Endothelial cell of umbilical vein (primary cell): ENCODE measurements at regions not wholly inside any gene's neighbourhood (a gene's known extent, or its start where the extent isn't known, plus 50 kb on each side); places are given as distances from the start of the nearest gene placed in this dataset.

Experiments
- BruUV-seq: library from RNA; stranded (reverse); fragments of 400-500 nt; replicated peaks from 2 replicates; lab custom pipeline; 2021; lab: Mats Ljungman, UMichigan
- CTCF ChIA-PET: fragments of 300-600, 350-600 bp; sonication (Branson Sonifier 250); formaldehyde crosslinking; loops from one replicate; lab custom pipeline; 2021; ENCODE audit warnings: antibody characterized with exemption, inconsistent platforms; lab: Charles Lee
- POLR2A ChIA-PET: fragments of 300-600, 350-600 bp; sonication (Branson Sonifier 250); formaldehyde crosslinking; loops from one replicate; lab custom pipeline; 2021; ENCODE audit warnings: antibody characterized with exemption, inconsistent platforms; lab: Charles Lee
- DNase-seq: peaks from one replicate; pipeline ENCODE4 v3.0.0-alpha.2; 2011; ENCODE audit warnings: low read depth, low spot score
- FAIRE-seq: peaks from 2 replicates; lab custom pipeline; 2011; peaks lifted over from hg19 to GRCh38; lab: Jason Lieb, UNC
- H2AFZ ChIP-seq: 2 replicates; pipeline ENCODE4 v1.6.0; 2012; ENCODE audit warnings: low read depth, low read length, control low read depth, inconsistent platforms
- H3K27ac ChIP-seq: 2 replicates; pipeline ENCODE4 v1.5.1; 2011; ENCODE audit warnings: low read depth, mild to moderate bottlenecking, control low read depth, low read length, moderate library complexity; ENCODE audit not compliant: insufficient read depth
- H3K27me3 ChIP-seq, 2 experiments: 2 replicates each; pipeline versions ENCODE4 v1.6.0 to v1.6.1; 2011; ENCODE audit warnings: low read length in 2 of 2, mixed read lengths in 1 of 2; ENCODE audit not compliant: control insufficient read depth in 2 of 2, insufficient read depth in 2 of 2
- H3K36me3 ChIP-seq, 2 experiments: 2 replicates in 1 of 2; 3 replicates in 1 of 2; pipeline ENCODE4 v1.5.1; 2011; ENCODE audit warnings: low read length in 2 of 2, mild to moderate bottlenecking in 1 of 2, moderate library complexity in 1 of 2; ENCODE audit not compliant: control insufficient read depth in 2 of 2, insufficient read depth in 2 of 2; ENCODE audit errors: extremely low read depth in 1 of 2
- H3K4me1 ChIP-seq: 3 replicates; pipeline ENCODE4 v1.5.1; 2011; ENCODE audit warnings: mild to moderate bottlenecking, low read length; ENCODE audit not compliant: control insufficient read depth, insufficient read depth; ENCODE audit errors: extremely low read depth
- H3K4me2 ChIP-seq: 2 replicates; pipeline ENCODE4 v1.6.1; 2011; ENCODE audit warnings: low read length, control low read depth, mixed read lengths; ENCODE audit not compliant: insufficient read depth
- H3K4me3 ChIP-seq, 3 experiments: fragments of 200-600 bp in 1 of 3; sonication (generic), shearing (Covaris generic) in 1 of 3; replicated peaks in 1 of 3; 2 replicates each; pipeline ENCODE4 v1.5.1; 2011 to 2016; ENCODE audit warnings: control low read depth in 3 of 3, low read length in 3 of 3, mild to moderate bottlenecking in 2 of 3, inconsistent platforms in 1 of 3, low read depth in 1 of 3, moderate library complexity in 1 of 3; ENCODE audit not compliant: insufficient read depth in 1 of 3
- H3K79me2 ChIP-seq: 2 replicates; pipeline ENCODE4 v1.6.0; 2012; ENCODE audit warnings: low read length, inconsistent platforms; ENCODE audit not compliant: control insufficient read depth, insufficient read depth
- H3K9ac ChIP-seq: replicated peaks from 2 replicates; pipeline ENCODE3; 2011; ENCODE audit warnings: low read length, control low read depth; ENCODE audit not compliant: insufficient read depth; ENCODE audit errors: extremely low read depth
- H3K9me1 ChIP-seq: replicated peaks from 3 replicates; pipeline ENCODE4 v1.6.0; 2011; ENCODE audit warnings: mild to moderate bottlenecking, low read length; ENCODE audit not compliant: control insufficient read depth, insufficient read depth; ENCODE audit errors: extremely low read depth
- H3K9me3 ChIP-seq: replicated peaks from 2 replicates; pipeline ENCODE4 v1.5.1; 2012; ENCODE audit warnings: low read length, inconsistent platforms; ENCODE audit not compliant: control insufficient read depth, insufficient read depth
- H4K20me1 ChIP-seq: replicated peaks from 2 replicates; pipeline ENCODE3; 2011; ENCODE audit warnings: mild to moderate bottlenecking, low read length; ENCODE audit not compliant: control insufficient read depth, insufficient read depth; ENCODE audit errors: extremely low read depth
- EZH2 ChIP-seq: IDR thresholded peaks from 2 replicates; pipeline ENCODE4 v1.6.1; 2012; ENCODE audit warnings: borderline replicate concordance, low read depth, mild to moderate bottlenecking, moderate library complexity, low read length, inconsistent platforms; ENCODE audit not compliant: severe bottlenecking
- FOS ChIP-seq: IDR thresholded peaks from 2 replicates; pipeline ENCODE4 v1.6.1; 2011; ENCODE audit warnings: mild to moderate bottlenecking, low read length, moderate library complexity, borderline replicate concordance; ENCODE audit not compliant: insufficient read depth
- GATA2 ChIP-seq: IDR thresholded peaks from 2 replicates; pipeline ENCODE4 v1.7.0; 2011; ENCODE audit warnings: low read depth, mild to moderate bottlenecking, moderate library complexity, mixed read lengths, low read length; ENCODE audit not compliant: insufficient read length, insufficient read depth
- JUN ChIP-seq: IDR thresholded peaks from 2 replicates; pipeline ENCODE4 v1.6.1; 2011; ENCODE audit warnings: borderline replicate concordance, low read depth; ENCODE audit not compliant: insufficient read length, insufficient read depth
- MYC ChIP-seq: IDR thresholded peaks from one replicate; pipeline ENCODE4 v1.6.1; 2011; ENCODE audit warnings: mild to moderate bottlenecking, low read depth, low read length
- POLR2A ChIP-seq: IDR thresholded peaks from 2 replicates; pipeline ENCODE4 v1.6.1; 2012; ENCODE audit warnings: low read depth, mild to moderate bottlenecking, control low read depth, low read length
- POLR2AphosphoS5 ChIP-seq: IDR thresholded peaks from 2 replicates; pipeline ENCODE4 v1.6.1; 2012; ENCODE audit warnings: low read depth, mild to moderate bottlenecking, control low read depth, low read length, moderate library complexity; ENCODE audit not compliant: insufficient read depth
- dilution Hi-C: fragments of 300-500 bp; cut with MboI; formaldehyde crosslinking; loops from one replicate; pipeline ENCODE4 v1.15.0; 2019; ENCODE audit warnings: low sequenced_read_pairs; ENCODE audit not compliant: extremely low pct_ligation_motif_present
- intact Hi-C: fragments of 100-400 bp; cut with micrococcal nuclease; formaldehyde crosslinking; loops from one replicate; pipeline ENCODE4 v1.10.0; 2022
- TF ChIP-seq, protein P1 (sequence below): IDR thresholded peaks from 2 replicates; pipeline ENCODE4 v1.6.1; 2011; ENCODE audit not compliant: insufficient read depth, insufficient read length
- TF ChIP-seq, protein P2 (sequence below), 2 donors: IDR thresholded peaks; 1 replicate in 1 of 2; 2 replicates in 1 of 2; pipeline ENCODE4 v1.5.1; 2011; ENCODE audit warnings: low read length in 2 of 2, mild to moderate bottlenecking in 2 of 2, moderate library complexity in 2 of 2, control low read depth in 1 of 2, inconsistent platforms in 1 of 2, low read depth in 1 of 2; ENCODE audit not compliant: insufficient read depth in 1 of 2; ENCODE audit errors: extremely low read depth in 1 of 2

DNA sequence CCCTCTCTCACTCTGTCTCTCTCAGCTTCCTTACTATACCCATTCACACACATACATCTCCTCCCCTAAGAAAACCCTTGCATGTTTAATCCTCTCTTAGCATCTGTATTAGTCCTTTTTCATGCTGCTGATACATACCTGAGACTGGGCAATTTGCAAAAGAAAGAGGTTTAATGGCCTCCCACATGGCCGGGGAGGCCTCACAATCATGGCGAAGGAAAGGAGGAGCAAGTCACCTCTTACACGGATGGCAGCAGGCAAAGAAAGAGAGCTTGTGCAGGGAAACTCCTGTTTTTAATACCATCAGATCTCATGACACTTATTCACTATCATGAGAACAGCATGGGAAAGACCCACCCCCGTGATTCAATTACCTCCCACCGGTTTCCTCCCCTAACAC, 398.5 kb upstream of the SASH1 start:
- no peaks in the 10 kb centered on the region for H3K9me3 ChIP-seq
- DNase-seq (no peak), FAIRE-seq (no peak)
- no peaks in the 10 kb centered on the region for H4K20me1 ChIP-seq
- POLR2A ChIA-PET: no interaction called here
- intact Hi-C loops: no loop called here
- peaks cover 0 to 2% of the 10 kb centered on the region in 2 experiments for H3K27me3 ChIP-seq
- H3K36me3 ChIP-seq: no peaks in the 10 kb centered on the region
- no peak overlapping the region for H3K4me3 ChIP-seq
- no peak overlapping the region for H3K9ac ChIP-seq
- no peaks in the 10 kb centered on the region for H3K9me1 ChIP-seq
- CTCF ChIA-PET: interaction anchor here (0.6 kb wide), 1 partner anchor 835 kb away, joined by 3 read pairs; no protein-coding TSS in a partner anchor
- H3K79me2 ChIP-seq: no peaks in the 10 kb centered on the region
- no peak for TF ChIP-seq POLR2AphosphoS5
- no peak for TF ChIP-seq JUN
- no peak for TF ChIP-seq GATA2
- no peak for TF ChIP-seq MYC
- TF ChIP-seq, protein P1, sequence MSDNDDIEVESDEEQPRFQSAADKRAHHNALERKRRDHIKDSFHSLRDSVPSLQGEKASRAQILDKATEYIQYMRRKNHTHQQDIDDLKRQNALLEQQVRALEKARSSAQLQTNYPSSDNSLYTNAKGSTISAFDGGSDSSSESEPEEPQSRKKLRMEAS: no peak
- TF ChIP-seq EZH2: no peak
- no peak for TF ChIP-seq FOS
- TF ChIP-seq, protein P2, sequence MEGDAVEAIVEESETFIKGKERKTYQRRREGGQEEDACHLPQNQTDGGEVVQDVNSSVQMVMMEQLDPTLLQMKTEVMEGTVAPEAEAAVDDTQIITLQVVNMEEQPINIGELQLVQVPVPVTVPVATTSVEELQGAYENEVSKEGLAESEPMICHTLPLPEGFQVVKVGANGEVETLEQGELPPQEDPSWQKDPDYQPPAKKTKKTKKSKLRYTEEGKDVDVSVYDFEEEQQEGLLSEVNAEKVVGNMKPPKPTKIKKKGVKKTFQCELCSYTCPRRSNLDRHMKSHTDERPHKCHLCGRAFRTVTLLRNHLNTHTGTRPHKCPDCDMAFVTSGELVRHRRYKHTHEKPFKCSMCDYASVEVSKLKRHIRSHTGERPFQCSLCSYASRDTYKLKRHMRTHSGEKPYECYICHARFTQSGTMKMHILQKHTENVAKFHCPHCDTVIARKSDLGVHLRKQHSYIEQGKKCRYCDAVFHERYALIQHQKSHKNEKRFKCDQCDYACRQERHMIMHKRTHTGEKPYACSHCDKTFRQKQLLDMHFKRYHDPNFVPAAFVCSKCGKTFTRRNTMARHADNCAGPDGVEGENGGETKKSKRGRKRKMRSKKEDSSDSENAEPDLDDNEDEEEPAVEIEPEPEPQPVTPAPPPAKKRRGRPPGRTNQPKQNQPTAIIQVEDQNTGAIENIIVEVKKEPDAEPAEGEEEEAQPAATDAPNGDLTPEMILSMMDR (IDR thresholded peaks at IDR 0.05; ENCODE audit: extremely low read depth in 1 of 2, insufficient read depth in 1 of 2, low read depth in 1 of 2, low read length in 2 of 2): no peak
- TF ChIP-seq POLR2A: no peak
- BruUV-seq: no TSS peak
- no peak overlapping the region for H2AFZ ChIP-seq
- H3K4me1 ChIP-seq: no peaks in the 10 kb centered on the region
- dilution Hi-C loops: no loop called here
- H3K27ac ChIP-seq: no peak overlapping the region
- no peak overlapping the region for H3K4me2 ChIP-seq
